ENCODE measurements at regions not wholly inside any gene's neighbourhood (a gene's known extent, or its start where the extent isn't known, plus 50 kb on each side); places are given as distances from the start of the nearest gene placed in this dataset.

- Histone ChIP-seq H3K9me3 (ENCODE audit: control extremely low read depth in 1 of 3, control insufficient read depth in 2 of 3, insufficient read depth in 1 of 3, low read length in 2 of 3) (no peaks in the 10 kb centered on the region), H3K36me3 (replicated peaks in 1 of 2; ENCODE audit: control extremely low read depth in 1 of 2, control insufficient read depth in 1 of 2, extremely low read depth in 1 of 2, insufficient read depth in 2 of 2, low read length in 1 of 2) (no peaks in the 10 kb centered on the region), H3K4me1 (ENCODE audit: control insufficient read depth in 2 of 2, insufficient read depth in 2 of 2, low read length in 2 of 2) (no peaks in the 10 kb centered on the region), H3K9ac (ENCODE audit: low read length) (no peak overlapping the region), H3K4me2 (replicated peaks; ENCODE audit: low read depth, low read length, poor library complexity, severe bottlenecking) (no peak overlapping the region), H4K20me1 (ENCODE audit: control insufficient read depth, insufficient read depth, low read length, poor library complexity, severe bottlenecking) (no peaks in the 10 kb centered on the region), H3K27ac (ENCODE audit: low read length in 2 of 2) (no peak overlapping the region), H2AFZ (ENCODE audit: insufficient read depth, low read depth, low read length, poor library complexity, severe bottlenecking) (no peak overlapping the region), H3K79me2 (ENCODE audit: control insufficient read depth, insufficient read depth, low read length) (no peaks in the 10 kb centered on the region), H3K27me3 (replicated peaks in 1 of 4; ENCODE audit: control extremely low read depth in 1 of 4, control insufficient read depth in 3 of 4, insufficient read depth in 4 of 4, low read length in 3 of 4) (no peaks in the 10 kb centered on the region), H3K4me3 (ENCODE audit: control extremely low read depth in 1 of 5, extremely low read depth in 1 of 5, insufficient read depth in 1 of 5, low read depth in 2 of 5, low read length in 4 of 5) (no peak overlapping the region)
- no CpG with 5 or more reads among the region's 1 CpG for WGBS (ENCODE audit: insufficient coverage)
- POLR2A ChIA-PET = no interaction called here
- no peak for ATAC-seq (ENCODE audit: low read depth)
- no peaks in the 10 kb centered on the region for H3K4me1 Mint-ChIP-seq
- H3K9me3 Mint-ChIP-seq (ENCODE audit: insufficient read depth) = no peaks in the 10 kb centered on the region
- no peaks in the 10 kb centered on the region for H3K27me3 Mint-ChIP-seq
- H3K27ac Mint-ChIP-seq = no peak overlapping the region
- no peak for DNase-seq
- intact Hi-C loops (cut with micrococcal nuclease) = no loop called here
- CTCF ChIA-PET = no interaction called here
- no peak overlapping the region for H3K4me3 Mint-ChIP-seq
- TF ChIP-seq EZH2 (IDR thresholded peaks at IDR 0.05; ENCODE audit: borderline replicate concordance, insufficient read depth, low read depth, low read length, poor library complexity, severe bottlenecking) (no peak), CTCF (IDR thresholded peaks at IDR 0.05) (no peak)
These were observed 159.8 kb upstream of the PUDP start for GRCh38 chrX:7307720-7308119.

DNA sequence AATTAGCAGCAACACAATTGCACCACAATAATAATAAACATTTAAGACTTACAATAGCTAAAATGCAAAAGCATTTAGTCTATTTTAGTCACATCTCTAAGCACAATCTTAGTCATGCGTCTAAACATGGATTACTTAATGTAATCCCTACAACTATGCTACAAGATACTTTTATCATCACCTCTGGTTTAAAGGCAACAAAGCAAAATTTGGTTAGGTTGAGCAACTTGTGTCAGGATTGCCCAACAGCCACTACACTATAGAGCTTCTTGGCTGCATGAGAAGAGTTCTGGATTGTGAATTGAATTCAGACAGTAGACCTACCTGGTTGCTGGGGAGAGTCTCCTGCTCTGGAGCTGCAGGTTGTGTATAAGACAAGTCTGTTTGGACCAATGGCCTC lies 146.5 kb upstream of the PUDP start:
- Histone ChIP-seq H4K20me1 (ENCODE audit: control insufficient read depth, insufficient read depth, low read length, poor library complexity, severe bottlenecking) (no peaks in the 10 kb centered on the region), H3K4me1 (ENCODE audit: control insufficient read depth in 2 of 2, insufficient read depth in 2 of 2, low read length in 2 of 2) (no peaks in the 10 kb centered on the region), H2AFZ (ENCODE audit: insufficient read depth, low read depth, low read length, poor library complexity, severe bottlenecking) (no peak overlapping the region), H3K36me3 (replicated peaks in 1 of 2; ENCODE audit: control extremely low read depth in 1 of 2, control insufficient read depth in 1 of 2, extremely low read depth in 1 of 2, insufficient read depth in 2 of 2, low read length in 1 of 2) (no peaks in the 10 kb centered on the region), H3K27ac (ENCODE audit: low read length in 2 of 2) (no peak overlapping the region), H3K79me2 (ENCODE audit: control insufficient read depth, insufficient read depth, low read length) (no peaks in the 10 kb centered on the region), H3K4me2 (replicated peaks; ENCODE audit: low read depth, low read length, poor library complexity, severe bottlenecking) (no peak overlapping the region), H3K9me3 (ENCODE audit: control extremely low read depth in 1 of 3, control insufficient read depth in 2 of 3, insufficient read depth in 1 of 3, low read length in 2 of 3) (no peaks in the 10 kb centered on the region), H3K4me3 (ENCODE audit: control extremely low read depth in 1 of 5, extremely low read depth in 1 of 5, insufficient read depth in 1 of 5, low read depth in 2 of 5, low read length in 4 of 5) (no peak overlapping the region), H3K9ac (ENCODE audit: low read length) (no peak overlapping the region), H3K27me3 (replicated peaks in 1 of 4; ENCODE audit: control extremely low read depth in 1 of 4, control insufficient read depth in 3 of 4, insufficient read depth in 4 of 4, low read length in 3 of 4) (no peaks in the 10 kb centered on the region)
- Mint-ChIP-seq H3K9me3 (ENCODE audit: insufficient read depth) (no peaks in the 10 kb centered on the region), H3K4me1 (no peaks in the 10 kb centered on the region), H3K27me3 (no peaks in the 10 kb centered on the region), H3K27ac (no peak overlapping the region), H3K4me3 (no peak overlapping the region)
- no CpG with 5 or more reads among the region's 1 CpG for WGBS (ENCODE audit: insufficient coverage)
- POLR2A ChIA-PET = no interaction called here
- CTCF ChIA-PET = no interaction called here
- no peak for ATAC-seq (ENCODE audit: low read depth)
- TF ChIP-seq CTCF (IDR thresholded peaks at IDR 0.05) = no peak
- TF ChIP-seq EZH2 (IDR thresholded peaks at IDR 0.05; ENCODE audit: borderline replicate concordance, insufficient read depth, low read depth, low read length, poor library complexity, severe bottlenecking) = no peak
- no peak for DNase-seq
- intact Hi-C loops (cut with micrococcal nuclease) = no loop called here

Measured in B cell (primary cell).